IMR-90 (cell line): ENCODE measurements at regions not wholly inside any gene's neighbourhood (a gene's known extent, or its start where the extent isn't known, plus 50 kb on each side); places are given as distances from the start of the nearest gene placed in this dataset.

Experiments
- ATAC-seq: fragments of 200-7000 bp; cut with Tn5 transposase; 2 replicates; pipeline ENCODE4 v1.9.1; 2020; ENCODE audit warnings: low read depth, mild to moderate bottlenecking, moderate library complexity
- BruUV-seq: library from RNA; stranded (reverse); fragments of 400-500 nt; replicated peaks from 2 replicates; lab custom pipeline; 2021; lab: Mats Ljungman, UMichigan
- CTCF ChIA-PET: fragments of 300-600 bp; formaldehyde crosslinking; extraction: SDS; loops from one replicate; lab custom pipeline; 2021; ENCODE audit warnings: antibody characterized with exemption; lab: Yijun Ruan, JAX
- POLR2A ChIA-PET: fragments of 300-600 bp; sonication (Branson Sonifier 250); formaldehyde crosslinking; loops from one replicate; lab custom pipeline; 2022; ENCODE audit warnings: antibody characterized with exemption; ENCODE audit not compliant: unreplicated experiment; lab: Charles Lee
- DNase-seq: peaks from one replicate; pipeline ENCODE4 v3.0.0; 2013
- H2AFZ ChIP-seq: replicated peaks from 2 replicates; pipeline ENCODE3; 2013; ENCODE audit warnings: low read length, mild to moderate bottlenecking; ENCODE audit not compliant: poor library complexity
- H2AK5ac ChIP-seq: 2 replicates; pipeline ENCODE4 v1.6.1; 2013; ENCODE audit warnings: low read depth, low read length, inconsistent platforms
- H2AK9ac ChIP-seq: replicated peaks from 2 replicates; pipeline ENCODE3; 2013; ENCODE audit warnings: mild to moderate bottlenecking, low read depth, low read length, moderate library complexity; ENCODE audit not compliant: poor library complexity
- H2BK120ac ChIP-seq: 2 replicates; pipeline ENCODE4 v1.6.1; 2013; ENCODE audit warnings: low read depth, low read length, inconsistent platforms
- H2BK15ac ChIP-seq: 3 replicates; pipeline ENCODE4 v1.6.1; 2013; ENCODE audit warnings: low read depth, low read length, inconsistent platforms
- H2BK20ac ChIP-seq: 2 replicates; pipeline ENCODE4 v1.6.1; 2013; ENCODE audit warnings: low read depth, mild to moderate bottlenecking, inconsistent platforms, low read length, moderate library complexity
- H2BK5ac ChIP-seq: 2 replicates; pipeline ENCODE4 v1.6.1; 2013; ENCODE audit warnings: mild to moderate bottlenecking, low read depth, low read length, inconsistent platforms; ENCODE audit not compliant: poor library complexity, severe bottlenecking
- H3K14ac ChIP-seq: replicated peaks from 2 replicates; pipeline ENCODE4 v1.6.1; 2013; ENCODE audit warnings: low read depth, low read length, inconsistent platforms
- H3K18ac ChIP-seq: 2 replicates; pipeline ENCODE4 v1.6.1; 2013; ENCODE audit warnings: low read depth, low read length, control low read depth
- H3K23ac ChIP-seq: 2 replicates; pipeline ENCODE4 v1.6.1; 2013; ENCODE audit warnings: low read depth, low read length, inconsistent platforms
- H3K27ac ChIP-seq: 2 replicates; pipeline ENCODE4 v1.5.1; 2013; ENCODE audit warnings: mild to moderate bottlenecking, control low read depth, low read length; ENCODE audit not compliant: insufficient read depth
- H3K27me3 ChIP-seq: 2 replicates; pipeline ENCODE4 v1.6.1; 2013; ENCODE audit warnings: low read length; ENCODE audit not compliant: control insufficient read depth, insufficient read depth
- H3K36me3 ChIP-seq: 2 replicates; pipeline ENCODE4 v1.6.1; 2013; ENCODE audit warnings: low read length, mixed read lengths; ENCODE audit not compliant: control insufficient read depth, insufficient read depth
- H3K4ac ChIP-seq: 2 replicates; pipeline ENCODE4 v1.6.1; 2013; ENCODE audit warnings: low read depth, low read length, inconsistent platforms
- H3K4me1 ChIP-seq: 2 replicates; pipeline ENCODE4 v1.6.1; 2013; ENCODE audit warnings: low read length, mixed read lengths; ENCODE audit not compliant: control insufficient read depth, insufficient read depth
- H3K4me2 ChIP-seq: 2 replicates; pipeline ENCODE4 v1.6.1; 2013; ENCODE audit warnings: low read depth, mild to moderate bottlenecking, control low read depth, low read length, moderate library complexity
- H3K4me3 ChIP-seq: 2 replicates; pipeline ENCODE4 v1.5.1; 2013; ENCODE audit warnings: low read depth, mild to moderate bottlenecking, control low read depth, low read length, moderate library complexity; ENCODE audit not compliant: insufficient read depth
- H3K56ac ChIP-seq: 2 replicates; pipeline ENCODE4 v1.6.1; 2013; ENCODE audit warnings: low read length, inconsistent platforms; ENCODE audit not compliant: insufficient read depth; ENCODE audit errors: extremely low read depth
- H3K79me1 ChIP-seq, 2 experiments: 2 replicates each; pipeline ENCODE4 v1.6.1; 2013; ENCODE audit warnings: low read length in 2 of 2, inconsistent platforms in 1 of 2, low read depth in 1 of 2
- H3K9ac ChIP-seq: 2 replicates; pipeline ENCODE4 v1.6.1; 2013; ENCODE audit warnings: low read depth, low read length, control low read depth
- H3K9me1 ChIP-seq: 2 replicates; pipeline ENCODE4 v1.6.1; 2013; ENCODE audit warnings: low read length, inconsistent platforms; ENCODE audit not compliant: insufficient read depth
- H3K9me3 ChIP-seq: 2 replicates; pipeline ENCODE4 v1.6.1; 2013; ENCODE audit warnings: low read length; ENCODE audit not compliant: control insufficient read depth, insufficient read depth
- H4K20me1 ChIP-seq: 2 replicates; pipeline ENCODE4 v1.6.1; 2013; ENCODE audit warnings: low read length, inconsistent platforms; ENCODE audit not compliant: insufficient read depth
- H4K5ac ChIP-seq: 2 replicates; pipeline ENCODE4 v1.6.1; 2013; ENCODE audit warnings: mild to moderate bottlenecking, low read depth, low read length, control low read depth
- H4K8ac ChIP-seq, 2 experiments: 2 replicates each; pipeline ENCODE4 v1.6.1; 2013; ENCODE audit warnings: low read depth in 2 of 2, low read length in 2 of 2, control low read depth in 1 of 2, inconsistent platforms in 1 of 2
- H4K91ac ChIP-seq: 2 replicates; pipeline ENCODE4 v1.6.1; 2013; ENCODE audit warnings: low read depth, low read length, inconsistent platforms; ENCODE audit not compliant: insufficient read depth
- BHLHE40 ChIP-seq: fragments of 150-350 bp; IDR thresholded peaks from 2 replicates; pipeline ENCODE4 v1.6.1; 2016; ENCODE audit warnings: mild to moderate bottlenecking, low read depth, low read length
- CEBPB ChIP-seq: IDR thresholded peaks from 2 replicates; pipeline ENCODE4 v1.6.1; 2012; ENCODE audit warnings: low read depth, low read length, improper control_type of control experiment
- CHD1 ChIP-seq: IDR thresholded peaks from 2 replicates; pipeline ENCODE4 v1.6.1; 2012; ENCODE audit warnings: low read depth, low read length, improper control_type of control experiment
- CTCF ChIP-seq: conservative IDR thresholded peaks from 2 replicates; pipeline ENCODE4 v1.5.1; 2012; ENCODE audit warnings: mild to moderate bottlenecking, low read depth, low read length, improper control_type of control experiment
- ELK1 ChIP-seq: fragments of 150-350 bp; IDR thresholded peaks from 2 replicates; pipeline ENCODE4 v1.6.1; 2016; ENCODE audit warnings: low read depth, mild to moderate bottlenecking, low read length, moderate library complexity, borderline replicate concordance
- FOS ChIP-seq: fragments of 150-350 bp; IDR thresholded peaks from 2 replicates; pipeline ENCODE4 v1.6.1; 2016; ENCODE audit warnings: low read depth, low read length
- MAFK ChIP-seq: IDR thresholded peaks from 2 replicates; pipeline ENCODE4 v1.6.1; 2012; ENCODE audit warnings: low read depth, low read length, improper control_type of control experiment
- MAZ ChIP-seq: IDR thresholded peaks from 2 replicates; pipeline ENCODE4 v1.6.1; 2012; ENCODE audit warnings: low read depth, mild to moderate bottlenecking, low read length, improper control_type of control experiment, moderate library complexity, borderline replicate concordance
- MXI1 ChIP-seq: IDR thresholded peaks from 2 replicates; pipeline ENCODE4 v1.6.1; 2012; ENCODE audit warnings: low read depth, mild to moderate bottlenecking, low read length, moderate library complexity, borderline replicate concordance
- NFE2L2 ChIP-seq: fragments of 150-350 bp; IDR thresholded peaks from 2 replicates; pipeline ENCODE4 v1.6.1; 2016; ENCODE audit warnings: low read depth, mild to moderate bottlenecking, low read length
- POLR2A ChIP-seq: IDR thresholded peaks from 2 replicates; pipeline ENCODE4 v1.6.1; 2012; ENCODE audit warnings: mild to moderate bottlenecking, low read depth, low read length
- RAD21 ChIP-seq: IDR thresholded peaks from 2 replicates; pipeline ENCODE4 v1.6.1; 2012; ENCODE audit warnings: low read length, improper control_type of control experiment
- RCOR1 ChIP-seq: IDR thresholded peaks from 2 replicates; pipeline ENCODE4 v1.6.1; 2012; ENCODE audit warnings: mild to moderate bottlenecking, low read length, improper control_type of control experiment; ENCODE audit not compliant: insufficient replicate concordance
- RFX5 ChIP-seq: IDR thresholded peaks from 2 replicates; pipeline ENCODE4 v1.8.0; 2012; ENCODE audit warnings: low read depth, mild to moderate bottlenecking, low read length, moderate library complexity
- SMC3 ChIP-seq: fragments of 150-350 bp; IDR thresholded peaks from 2 replicates; pipeline ENCODE4 v1.6.1; 2016; ENCODE audit warnings: low read depth, mild to moderate bottlenecking, antibody characterized with exemption, low read length, moderate library complexity
- USF2 ChIP-seq: fragments of 150-350 bp; IDR thresholded peaks from 2 replicates; pipeline ENCODE4 v1.6.1; 2017; ENCODE audit warnings: mild to moderate bottlenecking, antibody characterized with exemption, low read length, low read depth
- WGBS, 2 experiments: methylation state at CpG; one replicate each; pipeline versions ENCODE4 v1.1.5 to v1.1.7; 2013; ENCODE audit warnings: missing lambda C conversion rate in 2 of 2; ENCODE audit not compliant: insufficient read length in 1 of 2; ENCODE audit errors: extremely low coverage in 2 of 2; 5-methylcytosine and 5-hydroxymethylcytosine counted together
- dilution Hi-C: fragments of 300-500 bp; cut with HindIII; formaldehyde crosslinking; loops from one replicate; pipeline ENCODE4 v1.14.3; 2018; ENCODE audit warnings: low sequenced_read_pairs; ENCODE audit not compliant: unreplicated experiment
- in situ Hi-C: fragments of 300-500 bp; cut with MboI; formaldehyde crosslinking; loops from 3 replicates; pipeline ENCODE4 v1.14.3; 2019; ENCODE audit warnings: low sequenced_read_pairs, inconsistent platforms, mixed read lengths
- intact Hi-C: fragments of 100-400 bp; cut with micrococcal nuclease; formaldehyde crosslinking; loops from 2 replicates; pipeline ENCODE4 v1.10.0; 2022

- no peak overlapping the region for H4K5ac ChIP-seq
- H3K14ac ChIP-seq, result no peak overlapping the region
- no peaks in the 10 kb centered on the region for H3K4me1 ChIP-seq
- CTCF ChIA-PET, result no interaction called here
- H3K4ac ChIP-seq, result no peak overlapping the region
- no peak overlapping the region for H3K9ac ChIP-seq
- DNase-seq (no peak), ATAC-seq (no peak)
- no peak overlapping the region for H4K8ac ChIP-seq
- no peak overlapping the region for H2BK15ac ChIP-seq
- H3K79me1 ChIP-seq, result peaks cover 0 to 2% of the 10 kb centered on the region in 2 experiments; a peak in 2 of 4 replicates
- H3K18ac ChIP-seq, result no peak overlapping the region
- H3K9me3 ChIP-seq, result no peaks in the 10 kb centered on the region
- no peak overlapping the region for H4K91ac ChIP-seq
- BruUV-seq, result no TSS peak
- no peaks in the 10 kb centered on the region for H4K20me1 ChIP-seq
- TF ChIP-seq MXI1, result no peak
- TF ChIP-seq ELK1, result no peak
- TF ChIP-seq FOS, result no peak
- no peak for TF ChIP-seq POLR2A
- no peak for TF ChIP-seq MAFK
- TF ChIP-seq RFX5, result no peak
- no peak for TF ChIP-seq SMC3
- TF ChIP-seq CEBPB, result no peak
- no peak for TF ChIP-seq CTCF
- TF ChIP-seq MAZ, result no peak
- TF ChIP-seq NFE2L2, result no peak
- no peak for TF ChIP-seq RAD21
- TF ChIP-seq USF2, result no peak
- no peak for TF ChIP-seq BHLHE40
- TF ChIP-seq RCOR1, result no peak
- TF ChIP-seq CHD1, result no peak
- 96% methylated on average over 15 of the region's 15 CpGs; no CpG with 5 or more reads in 1 of the 2 experiments for WGBS, 2 experiments
- H3K4me2 ChIP-seq, result no peak overlapping the region
- H2BK20ac ChIP-seq, result no peak overlapping the region
- H3K23ac ChIP-seq, result no peak overlapping the region
- no peak overlapping the region for H3K27ac ChIP-seq
- no peaks in the 10 kb centered on the region for H3K36me3 ChIP-seq
- H3K56ac ChIP-seq, result no peak overlapping the region
- dilution Hi-C loops (no loop called here), intact Hi-C loops (no loop called here), in situ Hi-C loops (no loop called here)
- no peaks in the 10 kb centered on the region; the same call in 1 of the 2 replicates for H3K27me3 ChIP-seq
- H2AFZ ChIP-seq, result no peak overlapping the region
- H2BK5ac ChIP-seq, result no peak overlapping the region
- H2BK120ac ChIP-seq, result no peak overlapping the region
- peaks cover 13% of the 10 kb centered on the region for H3K9me1 ChIP-seq
- no peak overlapping the region for H3K4me3 ChIP-seq
- no peak overlapping the region for H2AK5ac ChIP-seq
- H2AK9ac ChIP-seq, result no peak overlapping the region
- POLR2A ChIA-PET, result no interaction called here
These were observed 2154.0 kb upstream of the PIK3C3 start for GRCh38 chr18:39801010-39801409.
